ENCODE measurements at regions not wholly inside any gene's neighbourhood (a gene's known extent, or its start where the extent isn't known, plus 50 kb on each side); places are given as distances from the start of the nearest gene placed in this dataset.
"Not testable (repeated sequence)": the region's sequence is repeated elsewhere in the genome, so short reads cannot be mapped to it uniquely, and the experiment has no call there.

- CTCF ChIA-PET, result no interaction called here
- POLR2A ChIA-PET, result no interaction called here
These were observed 74.7 kb upstream of the VPREB1 start for GRCh38 chr22:22169923-22170322.

- ChIA-PET CTCF (no interaction called here), POLR2A (no interaction called here)
These were observed 75.4 kb upstream of the VPREB1 start for GRCh38 chr22:22168941-22169867.

GRCh38 chr22:22168190-22168940, 76.2 kb upstream of the VPREB1 start:
- ChIA-PET CTCF (interaction anchor here (0.9 kb wide), 1 partner anchor 9 kb away, joined by 3 read pairs; no protein-coding TSS in a partner anchor), POLR2A (no interaction called here)

GRCh38 chr22:22167791-22168189, 76.8 kb upstream of the VPREB1 start:
- ChIA-PET POLR2A (no interaction called here), CTCF (interaction anchor here (0.9 kb wide), 1 partner anchor 9 kb away, joined by 3 read pairs; no protein-coding TSS in a partner anchor)

DNA sequence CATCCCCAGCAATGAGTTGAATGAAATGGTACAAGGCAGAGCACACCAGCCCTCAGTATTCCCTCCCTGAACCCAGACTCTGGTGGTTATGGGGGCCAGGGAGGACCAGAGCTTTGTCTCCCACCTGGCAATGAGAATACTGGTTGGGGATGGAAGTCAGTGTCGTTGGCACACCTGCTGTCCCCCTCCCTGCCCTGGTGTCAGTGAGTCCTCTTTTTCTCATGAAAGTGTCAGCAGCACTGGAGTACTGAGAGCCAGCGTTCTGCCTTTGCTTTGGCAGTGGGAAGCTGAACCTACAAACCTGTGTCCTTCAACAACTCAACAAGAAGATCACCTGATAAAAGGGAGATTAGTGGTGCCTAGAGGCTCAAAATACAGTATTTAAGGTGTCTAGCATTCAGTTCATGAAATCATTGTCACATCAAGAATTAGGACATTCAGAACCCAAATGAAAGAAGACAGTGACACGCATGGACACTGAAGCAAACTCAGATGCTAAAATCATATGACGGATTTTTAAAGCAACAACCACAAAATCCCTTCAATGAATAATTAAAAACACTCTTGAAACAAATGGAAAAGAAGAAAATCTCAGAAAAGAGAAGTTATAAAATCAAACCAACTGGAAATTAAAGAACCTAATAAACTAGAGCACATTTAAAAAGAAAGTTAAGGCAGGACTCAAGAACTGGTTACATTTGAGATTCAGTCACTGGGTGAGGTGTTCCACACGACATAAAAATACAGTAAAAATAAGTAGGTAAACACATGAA, 77.5 kb upstream of the VPREB1 start:
- CTCF ChIA-PET, result interaction anchor here (0.9 kb wide), 1 partner anchor 8 kb away, joined by 3 read pairs; no protein-coding TSS in a partner anchor
- POLR2A ChIA-PET, result no interaction called here

GRCh38 chr22:22165936-22166710, 78.5 kb upstream of the VPREB1 start:
- ChIA-PET POLR2A (no interaction called here), CTCF (no interaction called here)

DNA sequence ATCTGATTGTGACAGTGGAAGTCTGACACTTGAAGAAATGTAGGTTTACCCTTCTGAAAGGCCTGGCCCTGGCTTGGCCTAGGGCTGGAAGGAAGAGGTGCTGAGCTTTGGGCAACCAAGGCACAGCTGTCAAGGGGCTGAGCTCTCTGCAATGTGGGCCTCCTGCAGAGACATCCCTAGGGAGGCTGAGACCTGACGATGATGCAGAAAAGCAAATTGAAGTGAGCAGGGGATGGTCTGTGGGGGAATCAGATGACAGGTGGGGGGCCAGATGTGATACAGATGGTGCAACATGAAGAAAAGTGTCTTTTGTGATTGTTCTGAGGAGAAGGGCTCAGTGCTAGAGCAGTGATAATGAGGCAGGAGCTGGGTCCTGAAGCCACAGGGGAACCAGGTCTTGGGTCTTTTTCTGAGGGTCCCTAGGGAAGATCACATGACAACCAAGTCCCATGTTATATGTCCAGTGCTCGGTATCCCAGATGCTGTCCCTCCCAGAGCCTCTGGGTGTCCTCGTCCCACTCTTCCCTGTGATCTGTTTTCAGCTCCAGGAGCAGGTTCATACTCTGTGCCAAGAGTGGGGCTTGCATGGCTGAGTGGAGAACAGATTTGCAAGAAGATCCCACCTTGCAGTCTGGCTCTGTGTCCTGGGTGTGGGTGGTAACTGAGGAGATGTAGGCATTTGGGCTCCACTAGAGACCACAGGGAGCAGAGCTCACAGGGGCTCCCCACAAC, 79.9 kb upstream of the VPREB1 start:
- ChIA-PET POLR2A (no interaction called here), CTCF (no interaction called here)

DNA sequence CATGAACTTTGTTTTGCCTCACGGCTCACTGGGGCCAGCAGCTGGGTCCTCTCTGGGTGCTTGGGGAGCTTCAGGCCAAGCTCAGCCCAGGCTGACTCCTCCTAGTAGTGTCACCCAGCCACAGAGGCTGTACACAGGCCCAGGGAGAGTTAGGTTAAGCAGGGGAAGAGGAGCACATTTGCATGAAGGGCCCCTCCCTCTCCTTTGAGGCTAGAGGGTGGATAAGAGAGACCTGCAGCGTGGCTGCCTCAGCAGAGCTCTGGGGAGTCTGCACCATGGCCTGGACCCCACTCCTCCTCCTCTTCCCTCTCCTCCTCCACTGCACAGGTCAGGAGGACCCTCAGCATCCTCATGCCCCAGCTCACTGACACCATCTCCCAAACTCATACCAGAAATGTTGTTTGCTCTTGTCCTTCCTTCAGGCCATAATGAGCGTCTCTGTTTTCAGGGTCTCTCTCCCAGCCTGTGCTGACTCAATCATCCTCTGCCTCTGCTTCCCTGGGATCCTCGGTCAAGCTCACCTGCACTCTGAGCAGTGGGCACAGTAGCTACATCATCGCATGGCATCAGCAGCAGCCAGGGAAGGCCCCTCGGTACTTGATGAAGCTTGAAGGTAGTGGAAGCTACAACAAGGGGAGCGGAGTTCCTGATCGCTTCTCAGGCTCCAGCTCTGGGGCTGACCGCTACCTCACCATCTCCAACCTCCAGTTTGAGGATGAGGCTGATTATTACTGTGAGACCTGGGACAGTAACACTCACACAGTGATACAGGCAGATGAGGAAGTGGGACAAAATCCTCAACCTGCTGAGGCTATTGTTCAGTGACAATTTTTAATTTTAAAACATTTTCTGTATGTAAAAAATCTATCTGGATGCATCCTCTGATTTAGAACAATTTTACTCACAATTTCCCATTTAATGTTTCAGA, 82.4 kb upstream of the VPREB1 start:
- CTCF ChIA-PET, result no interaction called here
- POLR2A ChIA-PET, result no interaction called here

DNA sequence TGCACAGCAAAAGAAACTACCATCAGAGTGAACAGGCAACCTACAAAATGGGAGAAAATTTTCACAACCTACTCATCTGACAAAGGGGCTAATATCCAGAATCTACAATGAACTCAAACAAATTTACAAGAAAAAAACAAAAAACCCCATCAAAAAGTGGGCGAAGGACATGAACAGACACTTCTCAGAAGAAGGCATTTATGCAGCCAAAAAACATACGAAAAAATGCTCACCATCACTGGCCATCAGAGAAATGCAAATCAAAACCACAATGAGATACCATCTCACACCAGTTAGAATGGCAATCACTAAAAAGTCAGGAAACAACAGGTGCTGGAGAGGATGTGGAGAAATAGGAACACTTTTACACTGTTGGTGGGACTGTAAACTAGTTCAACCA, 83.8 kb upstream of the VPREB1 start:
- POLR2A ChIA-PET, CTCF ChIA-PET: not testable (repeated sequence)

DNA sequence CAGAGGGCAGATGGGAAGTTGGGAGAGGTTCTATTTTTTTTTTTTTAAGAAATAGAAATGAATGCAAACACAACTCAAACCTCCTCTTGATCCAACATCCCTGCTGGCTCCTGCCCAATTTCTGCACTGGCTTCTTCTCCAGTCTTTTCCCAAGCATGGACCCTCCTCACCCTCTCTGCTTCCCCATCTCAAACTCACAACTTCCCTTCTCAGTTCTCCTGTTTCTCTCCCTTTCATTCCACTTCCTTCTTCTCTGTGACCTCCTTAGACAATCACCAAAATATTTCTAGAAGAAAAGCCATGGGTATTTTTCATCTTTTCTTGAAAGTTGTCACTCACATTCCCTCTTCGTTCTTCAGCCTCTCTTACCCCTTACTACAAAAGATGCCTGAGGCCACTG, 85.2 kb upstream of the VPREB1 start:
- ChIA-PET POLR2A (no interaction called here), CTCF (interaction anchor here (0.9 kb wide), 1 partner anchor 8 kb away, joined by 3 read pairs; no protein-coding TSS in a partner anchor)

DNA sequence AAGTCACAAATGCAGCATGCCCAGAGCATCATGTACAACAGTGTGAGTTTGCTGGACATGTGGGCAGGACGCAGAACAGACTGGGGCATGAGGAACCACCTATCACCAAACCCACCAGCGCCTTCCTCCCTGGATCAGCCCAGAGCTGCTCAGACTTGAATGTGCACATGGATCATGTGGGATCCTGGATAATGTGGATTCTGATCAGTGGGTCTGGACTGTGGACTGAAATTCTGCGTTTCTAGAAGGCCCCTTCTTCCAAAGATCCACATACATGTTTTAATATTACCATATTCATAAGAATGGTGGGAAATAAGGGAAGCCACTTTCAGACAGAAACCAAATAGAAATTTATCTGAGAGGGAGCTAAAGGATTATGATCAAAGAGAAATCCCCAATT, 85.6 kb upstream of the VPREB1 start:
- POLR2A ChIA-PET, result no interaction called here

DNA sequence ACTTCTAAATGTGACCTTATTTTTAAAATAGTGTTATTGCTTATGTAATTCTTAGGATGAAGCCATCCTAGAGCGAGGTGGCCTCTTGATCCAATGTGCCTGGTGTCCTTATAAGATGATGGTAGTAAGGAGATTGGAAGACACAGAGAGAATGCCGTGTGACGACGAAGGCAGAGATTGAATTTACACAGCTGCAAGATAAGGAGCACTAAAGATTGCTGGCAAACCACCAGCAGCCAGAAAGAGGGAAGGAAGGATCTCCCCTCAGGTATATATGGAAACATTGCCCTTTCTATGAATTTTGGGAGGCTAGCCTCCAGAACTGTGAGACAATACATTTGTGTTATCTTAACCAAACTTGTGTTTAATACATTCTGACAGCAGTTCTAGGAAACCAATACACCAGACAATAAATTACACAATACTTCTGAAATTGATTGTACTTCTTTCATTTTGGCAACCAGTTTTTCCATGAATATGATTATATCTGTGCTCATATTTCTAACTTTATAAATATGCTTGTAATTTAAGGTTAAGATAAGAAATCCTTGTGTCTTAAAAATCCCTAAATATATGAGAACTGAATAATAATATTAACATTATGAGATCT, 86.3 kb upstream of the VPREB1 start:
- CTCF ChIA-PET, result no interaction called here
- POLR2A ChIA-PET, result no interaction called here

More for the DNA sequence above, 85.6 kb upstream of the VPREB1 start:
- CTCF ChIA-PET, result interaction anchor here (0.9 kb wide), 1 partner anchor 9 kb away, joined by 3 read pairs; no protein-coding TSS in a partner anchor

DNA sequence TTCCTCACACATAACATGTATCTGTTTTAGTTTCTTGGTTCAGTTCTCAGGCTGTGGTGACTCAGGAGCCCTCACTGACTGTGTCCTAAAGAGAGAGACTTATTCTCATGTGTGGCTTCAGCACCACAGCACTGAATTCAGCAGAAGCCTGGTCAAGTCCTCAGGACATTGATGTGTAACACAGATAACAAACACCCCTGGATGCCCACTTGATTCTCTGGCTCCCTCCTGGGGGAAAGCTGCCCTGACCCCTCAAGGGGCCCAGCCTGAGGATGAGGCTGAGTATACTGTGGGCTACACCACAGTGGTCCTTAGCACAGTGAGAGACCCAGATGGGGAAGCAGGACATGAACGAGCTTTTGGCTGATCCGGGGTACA, 87.2 kb upstream of the VPREB1 start:
- CTCF ChIA-PET, result no interaction called here
- POLR2A ChIA-PET, result no interaction called here

DNA sequence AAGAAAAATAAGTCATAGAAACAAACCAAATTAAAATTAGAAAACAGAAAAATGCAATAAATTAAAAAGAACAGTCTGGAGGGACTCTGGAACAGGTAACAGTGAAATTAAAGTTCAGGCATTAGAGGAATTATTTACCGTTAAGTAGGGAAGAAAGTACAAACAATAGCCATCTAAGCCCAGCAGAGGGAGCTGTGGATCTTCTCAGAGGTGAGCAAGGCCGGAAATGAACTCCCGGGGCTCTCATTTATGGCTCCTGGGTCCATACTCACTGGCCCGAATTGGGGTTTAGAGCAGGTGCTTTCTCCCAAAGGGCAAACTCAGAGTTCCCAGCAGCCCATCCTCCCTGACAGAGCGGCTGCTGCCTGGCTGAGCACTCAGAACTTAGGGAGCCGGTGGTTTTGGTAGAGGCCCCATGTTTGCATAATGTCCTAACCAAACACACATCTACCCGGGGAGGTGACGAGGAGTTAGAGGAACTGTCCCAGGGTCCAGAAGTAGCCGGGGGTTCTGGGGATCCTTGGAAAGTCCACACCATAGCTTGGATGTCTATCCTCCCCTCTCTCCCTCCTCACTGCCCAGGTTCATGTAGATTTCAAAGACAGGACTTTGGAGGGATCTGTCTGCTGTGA, 87.8 kb upstream of the VPREB1 start:
- CTCF ChIA-PET, result no interaction called here
- POLR2A ChIA-PET, result no interaction called here

GRCh38 chr22:22156348-22156715, 88.3 kb upstream of the VPREB1 start:
- ChIA-PET POLR2A (no interaction called here), CTCF (no interaction called here)

GRCh38 chr22:22155607-22156006, 89.0 kb upstream of the VPREB1 start:
- POLR2A ChIA-PET, result no interaction called here
- CTCF ChIA-PET, result no interaction called here

GRCh38 chr22:22155146-22155545, 89.4 kb upstream of the VPREB1 start:
- POLR2A ChIA-PET, result no interaction called here
- CTCF ChIA-PET, result no interaction called here
